Cardiac fibroblast (primary cell): ENCODE measurements at regions not wholly inside any gene's neighbourhood (a gene's known extent, or its start where the extent isn't known, plus 50 kb on each side); places are given as distances from the start of the nearest gene placed in this dataset.
A peak's percentile ranks its signal among the peaks of the same experiment; 100 is the strongest.

ENCODE experiments used
- DNase-seq, 2 donors: peaks; one replicate each; pipeline versions ENCODE4 v3.0.0 to v3.0.0-alpha.2; 2010; ENCODE audit warnings: low read depth in 2 of 2
- H3K4me3 ChIP-seq, 2 donors: replicated peaks in 1 of 2; 1 replicate in 1 of 2; 2 replicates in 1 of 2; pipeline ENCODE4 v1.5.1; 2011; ENCODE audit warnings: low read depth in 2 of 2, low read length in 2 of 2, mild to moderate bottlenecking in 2 of 2, moderate library complexity in 1 of 2
- CTCF ChIP-seq: IDR thresholded peaks from one replicate; pipeline ENCODE4 v1.5.1; 2011; ENCODE audit warnings: low read depth, mild to moderate bottlenecking, low read length, inconsistent platforms

GRCh38 chr13:76471486-76471885 is 414.7 kb downstream of the KCTD12 start:
- no peak overlapping the region for H3K4me3 ChIP-seq
- no peak for DNase-seq
- TF ChIP-seq CTCF: no peak

- no peak for TF ChIP-seq CTCF
- no peak overlapping the region for H3K4me3 ChIP-seq
Measured at GRCh38 chr13:76470991-76471390, 415.2 kb downstream of the KCTD12 start.

GRCh38 chr13:76466043-76466442 is 420.2 kb downstream of the KCTD12 start:
- no peak for TF ChIP-seq CTCF
- no peak for DNase-seq
- no peak overlapping the region for H3K4me3 ChIP-seq

More at GRCh38 chr13:76470991-76471390, 415.2 kb downstream of the KCTD12 start:
- no peak for DNase-seq

- DNase-seq: no peak
- TF ChIP-seq CTCF: no peak
- no peak overlapping the region for H3K4me3 ChIP-seq
Measured at GRCh38 chr13:76463314-76463713, 422.9 kb downstream of the KCTD12 start.

GRCh38 chr13:76461999-76462398 is 424.2 kb downstream of the KCTD12 start:
- no peak overlapping the region for H3K4me3 ChIP-seq
- peak in 1 of 2 donors; percentile 44 for DNase-seq
- no peak for TF ChIP-seq CTCF

- no peak for DNase-seq
- TF ChIP-seq CTCF: no peak
- no peak overlapping the region for H3K4me3 ChIP-seq
Measured at GRCh38 chr13:76461484-76461883, 424.7 kb downstream of the KCTD12 start.

- DNase-seq: no peak
- no peak for TF ChIP-seq CTCF
- H3K4me3 ChIP-seq: no peak overlapping the region
Measured at GRCh38 chr13:76459863-76460262, 426.3 kb downstream of the KCTD12 start.
